AG04450 (cell line): ENCODE measurements at regions not wholly inside any gene's neighbourhood (a gene's known extent, or its start where the extent isn't known, plus 50 kb on each side); places are given as distances from the start of the nearest gene placed in this dataset.

Experiments used
- CTCF ChIA-PET: fragments of 300-600, 350-600 bp; formaldehyde crosslinking; extraction: SDS; loops from one replicate; lab custom pipeline; 2022; ENCODE audit warnings: antibody characterized with exemption, inconsistent platforms; lab: Charles Lee
- POLR2A ChIA-PET: fragments of 350-600 bp; formaldehyde crosslinking; extraction: SDS; loops from one replicate; lab custom pipeline; 2021; ENCODE audit warnings: antibody characterized with exemption, inconsistent platforms; lab: Yijun Ruan, JAX
- DNase-seq: peaks from one replicate; pipeline ENCODE4 v3.0.0-alpha.2; 2011; ENCODE audit warnings: low read depth, low spot score
- H3K27ac ChIP-seq: one replicate; pipeline ENCODE4 v1.5.1; 2012; ENCODE audit warnings: low read depth, low read length, control low read depth
- H3K27me3 ChIP-seq: one replicate; pipeline ENCODE4 v1.6.0; 2012; ENCODE audit warnings: low read length; ENCODE audit not compliant: control insufficient read depth, insufficient read depth
- H3K4me3 ChIP-seq: 2 replicates; pipeline ENCODE4 v1.5.1; 2011; ENCODE audit warnings: mild to moderate bottlenecking, low read depth, low read length, control low read depth
- H3K9me3 ChIP-seq: 2 replicates; pipeline ENCODE4 v1.5.1; 2012; ENCODE audit warnings: low read length; ENCODE audit not compliant: control insufficient read depth, insufficient read depth
- CTCF ChIP-seq: IDR thresholded peaks from 2 replicates; pipeline ENCODE4 v1.5.1; 2011; ENCODE audit warnings: low read depth, low read length, control low read depth, inconsistent platforms

- POLR2A ChIA-PET = no interaction called here
- peaks cover 6% of the 10 kb centered on the region; the same call in 1 of the 2 replicates for H3K9me3 ChIP-seq
- no peak overlapping the region for H3K27ac ChIP-seq
- TF ChIP-seq CTCF = no peak
- no peaks in the 10 kb centered on the region for H3K27me3 ChIP-seq
- DNase-seq = no peak
- H3K4me3 ChIP-seq = no peak overlapping the region
- CTCF ChIA-PET = no interaction called here
These were observed 86.4 kb upstream of the F3 start for GRCh38 chr1:94627771-94628498.

GRCh38 chr1:94624203-94624602 is 82.6 kb upstream of the F3 start:
- DNase-seq = no peak
- CTCF ChIA-PET = interaction anchor here (1.9 kb wide), 1 partner anchor 11 kb away, joined by 6 read pairs; no protein-coding TSS in a partner anchor
- H3K27ac ChIP-seq = no peak overlapping the region
- H3K4me3 ChIP-seq = no peak overlapping the region
- H3K9me3 ChIP-seq = peaks cover 3% of the 10 kb centered on the region; the same call in 1 of the 2 replicates
- no peaks in the 10 kb centered on the region for H3K27me3 ChIP-seq
- POLR2A ChIA-PET = interaction anchor here (0.7 to 1.2 kb wide), 2 partner anchors 98 to 116 kb away, joined by 3 read pairs; no protein-coding TSS in a partner anchor
- TF ChIP-seq CTCF = no peak

GRCh38 chr1:94623560-94624148 is 82.1 kb upstream of the F3 start:
- Histone ChIP-seq H3K27me3 (no peaks in the 10 kb centered on the region), H3K27ac (no peak overlapping the region), H3K9me3 (peaks cover 3% of the 10 kb centered on the region; the same call in 1 of the 2 replicates), H3K4me3 (no peak overlapping the region)
- no peak for TF ChIP-seq CTCF
- no peak for DNase-seq
- POLR2A ChIA-PET = interaction anchor here (0.7 to 1.2 kb wide), 4 partner anchors 24 to 116 kb away, joined by 3 read pairs; no protein-coding TSS in a partner anchor
- CTCF ChIA-PET = interaction anchor here (1.9 kb wide), 1 partner anchor 12 kb away, joined by 6 read pairs; no protein-coding TSS in a partner anchor

GRCh38 chr1:94622757-94623156 is 81.2 kb upstream of the F3 start:
- Histone ChIP-seq H3K4me3 (no peak overlapping the region), H3K27me3 (no peaks in the 10 kb centered on the region), H3K9me3 (peaks cover 9% of the 10 kb centered on the region), H3K27ac (peak overlapping the region; percentile 21)
- TF ChIP-seq CTCF = no peak
- DNase-seq = no peak
- POLR2A ChIA-PET = interaction anchor here (0.5 to 1.2 kb wide), 5 partner anchors 25 to 117 kb away, joined by 3 to 10 read pairs (median 3); no protein-coding TSS in a partner anchor
- CTCF ChIA-PET = no interaction called here

- peaks cover 6% of the 10 kb centered on the region for H3K9me3 ChIP-seq
- no peaks in the 10 kb centered on the region for H3K27me3 ChIP-seq
- no peak overlapping the region for H3K27ac ChIP-seq
- DNase-seq = no peak
- TF ChIP-seq CTCF = no peak
- POLR2A ChIA-PET = no interaction called here
- H3K4me3 ChIP-seq = no peak overlapping the region
- CTCF ChIA-PET = no interaction called here
These were observed 80.2 kb upstream of the F3 start for GRCh38 chr1:94621802-94622201.
